GM21786 (cell line): ENCODE measurements at regions not wholly inside any gene's neighbourhood (a gene's known extent, or its start where the extent isn't known, plus 50 kb on each side); places are given as distances from the start of the nearest gene placed in this dataset.

Source experiments
- ATAC-seq: cut with Tn5 transposase; IDR thresholded peaks from one replicate; pipeline ENCODE4 v1.9.1; 2021; ENCODE audit not compliant: unreplicated experiment

DNA sequence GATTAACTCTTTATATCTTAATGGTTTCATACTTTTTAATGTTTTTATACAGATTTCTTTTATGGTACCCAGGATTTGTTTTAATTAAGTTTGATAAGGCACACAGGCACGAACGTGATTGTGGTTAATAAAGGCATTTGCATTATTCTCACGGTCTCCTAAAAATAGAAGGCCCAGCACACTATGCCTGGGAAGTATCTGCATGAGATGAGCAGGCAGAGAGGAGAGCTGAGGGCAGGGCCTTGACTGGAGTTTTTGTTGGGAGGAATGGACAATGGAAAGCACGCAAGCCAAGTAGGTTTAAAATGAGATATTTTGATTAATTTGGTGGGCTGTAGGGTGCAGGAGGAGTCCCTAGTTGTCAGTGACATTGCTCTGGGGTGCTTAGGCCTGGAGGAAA lies 1714.3 kb upstream of the PCDH7 start:
- no peak for ATAC-seq

DNA sequence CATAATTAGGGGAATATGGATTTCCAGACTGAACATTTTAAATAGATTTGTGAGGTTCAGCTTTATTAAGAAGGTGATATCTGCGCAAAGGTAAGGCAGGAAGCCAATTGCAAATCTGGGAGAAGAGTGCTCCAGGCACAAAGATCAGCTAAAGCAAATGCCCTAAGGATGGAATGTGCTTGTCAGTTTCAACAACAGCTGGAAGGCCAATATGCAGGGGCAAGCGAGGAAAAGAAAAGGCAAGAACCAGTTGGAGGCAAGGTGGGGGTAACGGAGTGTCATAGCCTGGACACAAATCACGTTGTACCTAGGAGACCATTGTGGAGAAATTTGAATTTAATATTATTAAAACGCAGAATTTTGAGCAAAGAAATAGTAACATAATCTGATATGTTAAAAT lies 1710.3 kb upstream of the PCDH7 start:
- no peak for ATAC-seq

DNA sequence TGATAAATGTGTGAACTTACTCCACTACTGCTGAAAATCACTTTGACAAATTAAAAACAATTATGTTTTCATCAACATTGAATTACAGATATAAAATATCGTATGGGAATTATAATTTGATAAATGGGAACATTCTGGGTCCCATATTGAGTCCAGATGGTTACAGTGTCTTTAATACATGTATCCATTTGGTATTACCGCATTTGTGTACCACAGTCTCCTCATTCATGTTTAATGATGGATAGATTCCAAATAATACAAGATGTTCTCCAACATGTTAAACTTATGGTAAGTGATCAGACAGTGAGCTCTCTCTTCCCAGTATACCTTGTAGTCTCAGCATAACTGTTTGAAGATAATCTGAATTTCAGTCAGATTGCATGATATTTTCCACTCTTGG lies 1706.8 kb upstream of the PCDH7 start:
- no peak for ATAC-seq

DNA sequence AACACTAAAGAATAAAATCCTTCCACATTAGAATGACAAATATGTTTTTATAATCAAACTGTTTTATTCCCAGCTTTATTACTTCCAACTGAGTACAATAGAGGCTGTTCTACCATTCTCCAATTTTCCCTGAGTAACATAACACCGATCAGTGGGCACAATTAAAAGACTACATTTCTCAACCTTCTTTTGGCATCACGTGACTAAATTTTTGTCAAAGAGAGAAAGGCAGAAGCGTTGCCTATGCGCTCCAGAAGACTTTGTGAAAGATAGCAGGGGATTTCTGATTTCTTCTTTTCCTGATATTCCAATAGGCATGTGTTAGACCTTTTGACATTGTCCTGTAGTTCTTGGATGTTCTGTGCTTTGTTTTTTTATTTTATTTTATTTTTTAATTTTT lies 1705.6 kb upstream of the PCDH7 start:
- ATAC-seq = no peak

DNA sequence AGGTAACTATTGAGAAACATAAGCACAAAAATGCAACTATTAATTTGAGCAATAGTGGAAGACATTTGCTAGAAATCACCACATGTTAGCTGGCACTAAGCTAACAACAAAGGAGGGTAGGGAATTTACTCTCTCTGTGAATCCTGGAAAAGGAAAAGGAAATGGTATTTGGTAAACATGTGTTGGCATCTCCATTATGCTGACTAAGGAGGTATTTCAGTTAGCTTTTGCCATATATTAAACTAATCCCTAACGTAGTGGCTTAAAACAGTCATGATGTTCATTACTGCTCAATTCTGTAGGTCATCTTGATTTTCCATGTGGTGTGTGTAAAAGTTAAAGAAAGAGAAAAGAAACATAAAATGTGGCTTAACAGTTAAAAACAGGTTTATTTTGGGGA lies 1686.5 kb upstream of the PCDH7 start:
- ATAC-seq = no peak

DNA sequence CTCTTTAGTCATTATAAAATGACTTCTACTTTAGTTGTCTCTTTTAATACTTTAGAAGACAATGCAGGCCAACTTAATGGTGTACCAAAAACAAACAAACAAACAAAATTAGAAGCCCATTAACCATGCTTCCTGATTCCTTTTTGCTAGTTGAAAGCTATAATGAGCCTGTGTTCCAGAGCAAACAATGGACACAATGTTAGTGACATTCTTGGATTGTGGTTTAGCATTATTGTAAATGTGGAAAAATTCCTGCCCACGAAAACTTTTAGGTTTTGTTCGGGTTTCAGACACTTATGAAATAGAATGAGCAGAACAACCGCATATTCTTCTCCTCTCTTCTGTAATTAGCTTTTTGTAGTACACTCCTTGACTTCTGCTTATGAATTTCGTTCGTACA lies 1682.7 kb upstream of the PCDH7 start:
- ATAC-seq = no peak

DNA sequence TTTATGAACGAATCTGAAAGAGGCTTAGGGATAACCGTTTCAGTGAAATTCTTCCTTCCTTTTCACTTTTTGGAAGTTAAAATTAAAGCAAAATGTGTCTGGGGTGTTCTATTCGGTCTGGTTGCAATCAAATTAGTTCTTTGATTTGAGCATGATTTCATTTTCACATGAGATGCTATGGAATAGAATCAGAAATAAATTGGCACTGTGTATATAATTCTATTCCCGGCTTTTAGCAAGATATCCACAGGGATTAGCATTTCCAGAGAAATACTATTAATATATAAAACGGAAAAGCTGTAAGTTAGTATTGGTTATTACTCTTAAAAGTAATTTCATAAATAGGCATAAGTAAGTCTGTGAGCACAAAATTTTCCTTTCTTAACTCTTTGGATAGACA lies 1676.8 kb upstream of the PCDH7 start:
- no peak for ATAC-seq

DNA sequence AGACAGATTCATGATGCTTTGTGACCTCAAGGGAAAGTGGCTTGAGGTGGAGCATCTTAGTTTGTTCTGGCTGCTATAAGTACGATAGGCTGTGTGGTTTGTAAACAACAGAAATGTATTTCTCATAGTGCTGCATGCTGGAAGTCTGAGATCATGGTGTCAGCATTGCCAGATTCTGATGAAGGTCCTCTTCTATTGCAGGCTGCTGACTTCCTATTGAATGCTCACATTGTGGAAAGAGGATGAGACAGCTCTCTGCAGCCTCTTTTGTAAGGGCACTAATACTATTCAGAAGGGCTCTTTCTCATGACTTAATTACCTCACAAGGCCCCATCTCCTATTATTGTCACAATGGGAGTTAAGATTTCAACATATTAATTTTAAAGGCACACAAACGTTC lies 1674.0 kb upstream of the PCDH7 start:
- no peak for ATAC-seq

DNA sequence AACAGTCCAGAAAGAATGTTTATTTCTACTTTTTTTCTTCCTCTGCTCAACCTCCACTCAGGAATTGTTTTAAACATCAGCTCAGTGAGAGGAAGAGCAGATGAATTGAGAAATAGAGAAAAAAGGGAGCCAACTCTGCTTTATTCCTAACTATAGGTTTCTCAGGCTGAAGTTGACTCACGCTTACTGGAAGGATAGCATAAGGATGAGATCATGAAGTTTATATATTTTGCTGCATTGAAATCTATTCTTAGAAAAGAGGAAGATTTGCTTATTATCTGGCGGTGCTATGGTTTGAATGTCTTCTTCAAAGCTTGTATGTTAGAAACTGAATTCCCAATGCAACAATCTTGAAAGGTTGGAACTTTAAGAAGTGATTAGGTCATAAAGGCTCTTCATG lies 1673.4 kb upstream of the PCDH7 start:
- no peak for ATAC-seq

DNA sequence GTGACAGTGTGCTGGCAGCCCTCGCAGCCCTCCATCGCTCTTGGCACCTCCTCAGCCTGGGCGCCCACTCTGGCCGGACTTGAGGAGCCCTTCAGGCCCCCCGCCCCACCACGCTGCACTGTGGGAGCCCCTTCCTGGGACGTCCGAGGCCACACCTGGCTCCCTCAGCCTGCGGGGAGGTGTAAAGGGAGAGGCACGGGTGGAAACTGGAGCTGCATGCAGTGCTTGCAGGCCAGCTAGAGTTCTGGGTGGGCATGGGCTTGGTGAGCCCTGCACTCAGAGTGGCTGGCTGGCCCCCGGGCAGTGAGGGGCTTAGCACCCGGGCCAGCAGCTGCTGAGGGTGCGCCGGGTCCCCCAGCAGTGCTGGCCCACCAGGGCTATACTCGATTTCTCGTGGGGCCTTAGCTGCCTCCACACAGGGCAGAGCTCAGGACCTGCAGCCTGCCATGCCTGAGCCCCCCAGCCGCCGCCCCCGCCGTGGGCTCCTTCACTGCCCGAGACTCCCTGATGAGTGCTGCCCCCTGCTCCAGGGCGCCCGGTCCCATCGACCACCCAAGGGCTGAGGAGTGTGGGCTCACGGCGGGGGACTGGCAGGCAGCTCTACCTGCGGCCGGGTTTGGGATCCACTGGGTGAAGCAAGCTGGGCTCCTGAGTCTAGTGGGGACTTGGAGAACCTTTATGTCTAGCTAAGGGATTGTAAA lies 1672.7 kb upstream of the PCDH7 start:
- no peak for ATAC-seq

DNA sequence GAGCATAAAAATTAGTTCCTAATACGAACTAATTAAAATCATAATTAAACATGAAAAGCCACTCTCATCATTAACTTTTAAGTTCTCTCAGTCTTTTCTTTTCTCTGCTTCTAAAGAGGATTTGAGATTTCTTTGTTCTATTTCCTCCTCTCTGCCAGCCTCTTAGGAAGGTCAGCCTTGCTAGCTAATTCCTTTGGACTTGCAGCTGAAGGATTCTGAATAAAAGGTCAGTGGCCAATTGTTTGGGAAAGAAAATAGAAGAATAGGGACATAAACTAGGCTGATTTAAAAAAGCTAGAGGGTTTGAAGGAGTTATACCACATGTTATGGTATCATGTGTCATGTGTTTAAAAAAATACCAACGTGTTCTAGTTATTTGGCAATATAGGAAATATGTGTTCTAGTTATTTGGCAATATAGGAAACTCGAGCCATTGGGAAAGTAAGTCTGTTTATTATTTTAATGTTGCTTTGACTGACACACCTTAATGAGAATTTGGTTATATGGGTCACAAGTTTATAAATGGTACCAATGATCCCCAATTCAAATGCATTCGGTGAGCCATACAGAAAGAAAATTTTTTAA lies 1668.7 kb upstream of the PCDH7 start:
- ATAC-seq = no peak

DNA sequence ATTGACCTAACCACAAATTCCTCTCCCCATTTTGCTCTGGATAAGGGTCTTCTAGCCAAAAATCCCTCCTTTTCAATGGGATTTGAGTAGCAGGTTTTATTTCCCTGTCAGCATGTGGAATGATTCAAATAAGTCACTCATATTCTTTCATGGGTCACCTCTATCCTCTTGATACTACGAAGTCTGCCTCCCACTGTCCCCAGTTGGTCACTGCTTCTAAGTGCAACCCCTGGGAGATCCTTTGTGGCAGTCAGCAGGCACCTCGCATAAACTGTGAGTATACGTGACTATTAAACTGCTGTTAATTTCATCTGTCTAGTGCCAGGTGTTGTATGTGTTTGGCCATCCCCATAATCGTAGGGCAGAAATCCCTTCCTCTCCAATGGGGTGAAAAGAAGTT lies 1667.9 kb upstream of the PCDH7 start:
- ATAC-seq = no peak

DNA sequence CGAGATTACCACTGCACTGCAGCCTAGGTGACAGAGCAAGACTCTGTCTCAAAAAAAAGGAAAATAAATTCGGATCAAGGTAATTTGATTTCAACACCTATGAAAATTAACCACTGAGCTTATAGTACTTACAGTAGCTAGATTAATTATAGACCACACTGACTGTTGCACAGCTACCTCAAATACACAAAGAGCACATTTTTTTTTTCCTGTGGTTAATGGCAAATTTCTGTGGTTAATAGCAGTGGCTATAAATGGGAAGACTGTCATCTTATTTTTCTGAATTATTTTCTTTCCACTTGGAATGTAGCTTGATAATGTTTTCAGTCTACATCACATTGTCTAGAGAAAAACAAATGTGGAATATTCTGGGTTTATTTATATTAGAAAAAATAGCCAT lies 1661.6 kb upstream of the PCDH7 start:
- ATAC-seq = no peak

DNA sequence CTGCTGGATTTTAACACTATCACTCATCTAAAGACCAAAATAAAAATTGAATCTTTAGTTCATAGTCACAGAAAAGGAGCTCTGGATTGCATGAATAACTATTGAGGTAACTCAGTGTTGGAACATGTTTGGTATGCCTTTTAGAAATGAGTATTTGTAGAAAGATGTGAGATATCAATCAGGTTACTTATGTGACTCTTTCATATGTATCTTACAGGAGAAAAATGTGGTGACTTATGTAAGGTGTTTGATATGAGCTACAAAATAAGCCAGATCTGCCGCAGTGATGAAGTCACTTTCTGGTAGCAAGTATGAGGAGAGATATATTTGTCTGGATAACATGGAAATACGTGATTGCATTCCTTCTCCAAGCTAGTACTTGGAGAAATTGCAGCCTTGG lies 1653.3 kb upstream of the PCDH7 start:
- no peak for ATAC-seq

DNA sequence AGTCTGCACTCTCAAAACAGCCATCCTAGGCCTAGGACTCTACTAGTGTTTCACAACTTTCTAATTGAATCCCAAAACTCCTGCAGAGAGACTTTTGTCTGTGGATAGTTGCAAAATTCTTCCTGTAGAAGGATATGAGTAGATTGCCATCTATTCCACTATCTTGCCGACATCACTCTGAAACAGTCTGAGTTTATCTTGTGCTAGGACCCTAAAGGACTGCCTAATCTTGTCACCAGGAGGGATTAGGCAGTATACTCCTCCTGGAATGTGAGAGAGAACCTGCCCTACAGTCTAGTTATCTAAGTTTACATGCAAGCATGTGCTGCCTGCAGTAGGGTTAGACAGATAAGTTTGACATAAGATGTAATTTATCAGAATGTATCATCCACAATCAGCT lies 1646.6 kb upstream of the PCDH7 start:
- ATAC-seq = no peak

DNA sequence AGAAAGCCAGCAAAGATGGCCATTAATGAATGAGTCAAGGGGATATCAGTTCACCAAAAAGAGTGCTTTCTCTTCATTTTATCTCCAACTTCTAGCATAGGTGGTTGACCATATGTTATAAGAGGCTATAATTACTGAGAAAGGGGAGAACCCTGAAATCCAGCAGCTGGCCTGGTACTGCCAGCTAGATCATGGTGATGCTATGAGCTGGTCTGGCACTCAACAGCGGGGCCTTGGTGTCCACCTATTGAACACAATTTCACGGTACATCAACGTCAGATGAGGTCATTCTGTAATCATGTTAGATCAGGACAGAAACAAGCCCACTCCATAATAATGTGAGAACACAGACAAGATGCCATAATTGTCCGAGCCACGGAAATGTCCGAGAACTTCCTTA lies 1644.8 kb upstream of the PCDH7 start:
- no peak for ATAC-seq

DNA sequence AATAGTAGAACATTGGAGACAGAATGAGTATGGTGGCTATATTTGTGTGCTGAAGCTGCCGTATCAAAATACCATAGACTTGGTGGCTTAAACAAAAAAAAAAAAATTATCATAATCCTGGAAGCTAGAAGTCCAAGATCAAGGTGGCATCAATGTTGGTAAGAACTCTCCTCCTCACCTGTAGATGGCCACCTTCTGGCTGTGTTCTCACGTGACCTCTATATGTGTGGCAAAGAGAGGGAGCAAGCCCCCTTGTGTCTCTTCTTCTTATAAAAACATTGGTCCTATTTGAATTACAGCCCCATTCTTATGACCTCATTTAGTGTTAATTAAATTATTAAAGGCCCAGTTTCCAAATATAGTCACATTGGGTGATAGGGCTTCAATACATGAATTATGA lies 1640.9 kb upstream of the PCDH7 start:
- no peak for ATAC-seq

DNA sequence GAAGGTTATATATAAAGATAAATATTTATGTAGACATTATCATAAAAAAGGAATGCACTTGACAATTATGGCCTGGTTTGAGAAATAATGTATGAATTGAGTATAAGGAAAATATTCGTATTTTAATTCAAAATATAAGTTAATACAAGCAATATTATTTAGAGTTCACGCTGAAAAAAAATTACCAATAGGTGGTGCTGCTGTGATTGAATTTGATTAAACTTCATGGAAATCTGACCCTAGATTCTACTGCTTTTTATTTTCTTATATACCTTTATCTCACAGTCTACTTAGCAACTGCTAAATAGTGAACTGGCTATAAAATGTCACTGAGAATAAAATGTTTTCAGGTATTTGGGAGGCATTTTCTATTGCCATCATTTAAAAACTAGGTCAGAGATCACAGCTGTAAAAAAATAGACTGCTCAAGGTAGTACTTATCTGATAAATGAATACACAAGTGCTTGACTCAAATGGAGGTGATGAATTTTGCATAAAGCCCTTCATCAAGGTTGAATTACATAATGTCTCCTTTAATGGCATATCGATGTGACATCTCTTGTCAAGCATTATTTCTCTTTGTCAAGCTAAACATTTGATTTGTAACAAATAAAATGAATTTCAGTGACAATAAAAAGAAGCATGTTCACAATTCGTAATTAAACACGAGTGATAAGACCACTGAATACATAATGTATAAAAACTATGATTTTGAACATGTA lies 1638.8 kb upstream of the PCDH7 start:
- no peak for ATAC-seq

DNA sequence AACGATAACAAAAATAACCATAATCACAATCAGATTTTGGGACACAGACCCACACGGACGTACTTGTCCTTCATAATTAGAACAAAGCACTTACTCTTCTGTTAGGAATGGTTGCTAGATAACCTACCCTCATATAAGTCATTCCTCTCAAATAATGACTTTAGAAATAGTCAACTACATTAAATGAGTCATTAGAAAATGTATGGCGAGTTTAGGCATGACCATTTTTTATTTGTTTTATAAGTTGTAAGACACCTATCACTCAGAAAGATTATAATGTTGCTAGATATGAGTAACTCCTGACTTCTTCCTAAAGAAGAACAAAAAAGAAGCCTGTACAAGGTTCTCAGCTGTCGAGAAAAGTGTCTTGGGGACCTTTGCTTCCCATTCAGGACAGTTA lies 1637.5 kb upstream of the PCDH7 start:
- no peak for ATAC-seq

DNA sequence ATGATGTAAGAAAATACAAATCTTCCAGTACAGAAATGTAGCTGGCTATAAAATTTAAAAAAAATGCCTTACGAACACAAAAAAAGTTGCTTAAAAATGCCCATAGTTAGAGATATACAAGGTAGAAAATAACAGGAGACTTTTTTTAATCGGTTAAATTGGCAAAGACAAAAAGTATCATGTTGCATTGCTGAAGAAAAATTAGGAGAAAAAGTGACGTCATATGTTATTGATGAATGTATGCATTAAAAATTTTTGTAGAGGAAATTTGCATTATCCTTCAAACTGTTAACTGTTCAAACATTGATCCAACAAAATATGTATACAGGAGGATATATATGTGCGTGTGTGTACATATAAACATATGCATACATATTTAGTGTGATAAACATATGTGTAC lies 1634.4 kb upstream of the PCDH7 start:
- no peak for ATAC-seq

DNA sequence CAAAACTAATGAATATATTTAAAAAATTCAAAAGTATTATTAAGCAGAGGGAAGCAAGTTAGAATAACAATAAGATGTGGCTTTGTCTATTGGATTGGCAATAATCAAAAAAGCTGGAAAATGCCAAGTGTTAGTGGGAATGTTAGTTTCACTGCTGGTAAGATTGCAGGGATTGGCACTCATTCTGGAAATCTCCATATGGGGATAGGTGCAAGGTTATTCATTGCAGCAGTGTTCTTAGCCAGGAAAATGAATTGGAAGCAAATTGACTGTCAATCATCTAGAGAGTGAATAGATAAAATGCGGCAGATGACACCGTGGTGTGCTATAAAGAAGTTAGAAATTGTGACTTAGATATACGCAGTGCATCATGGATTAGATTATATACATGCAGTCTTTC lies 1615.5 kb upstream of the PCDH7 start:
- ATAC-seq = no peak

DNA sequence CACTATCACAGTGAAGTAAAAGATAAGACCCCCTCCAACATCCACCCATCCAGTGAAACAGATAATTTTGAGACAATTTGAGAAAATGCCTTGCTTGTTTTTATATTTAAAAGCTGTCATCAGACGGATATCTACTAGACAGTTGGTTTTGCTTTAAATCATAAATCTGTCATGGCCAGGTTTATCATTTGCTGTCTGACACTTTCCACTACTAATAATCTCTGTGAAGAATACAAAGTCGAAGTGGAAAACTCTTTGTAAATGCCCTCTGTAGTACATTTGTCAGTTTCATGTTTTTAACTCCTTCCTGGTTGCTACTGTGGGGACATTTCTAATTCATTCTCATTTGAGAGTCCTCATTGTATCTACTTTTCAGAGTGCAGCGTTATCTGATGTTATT lies 1606.2 kb upstream of the PCDH7 start:
- ATAC-seq = no peak
